Vagina (tissue), 2 donors: ENCODE measurements at regions not wholly inside any gene's neighbourhood (a gene's known extent, or its start where the extent isn't known, plus 50 kb on each side); places are given as distances from the start of the nearest gene placed in this dataset.
A peak's percentile ranks its signal among the peaks of the same experiment; 100 is the strongest.

Experiments
- DNase-seq, 2 donors: peaks; one replicate each; pipeline ENCODE4 v3.0.0-alpha.2; 2017; ENCODE audit errors: extremely low spot score in 2 of 2
- H3K27ac ChIP-seq: fragments of 200-600 bp; sonication (generic); one replicate; pipeline ENCODE4 v1.5.1; 2019
- H3K27me3 ChIP-seq: fragments of 200-600 bp; sonication (generic); one replicate; pipeline ENCODE4 v1.5.1; 2019
- H3K36me3 ChIP-seq, 2 donors: fragments of 200-600 bp; sonication (generic); one replicate each; pipeline ENCODE4 v1.5.1; 2017 to 2019
- H3K4me1 ChIP-seq: fragments of 200-600 bp; sonication (generic); one replicate; pipeline ENCODE4 v1.5.1; 2019
- H3K4me3 ChIP-seq, 2 donors: fragments of 200-600 bp; sonication (generic); 1 replicate in 1 of 2; 2 replicates in 1 of 2; pipeline ENCODE4 v1.5.1; 2016 to 2019
- H3K9me3 ChIP-seq: fragments of 200-600 bp; sonication (generic); one replicate; pipeline ENCODE4 v1.5.1; 2019
- CTCF ChIP-seq, 3 experiments: fragments of 450-650 bp in 2 of 3; fragments of 200-600 bp in 1 of 3; sonication (generic) in 1 of 3; IDR thresholded peaks; one replicate each; pipeline ENCODE4 v1.5.1; 2017 to 2019; ENCODE audit warnings: antibody characterized with exemption in 3 of 3, mild to moderate bottlenecking in 2 of 3, moderate library complexity in 2 of 3
- POLR2A ChIP-seq, 2 donors: fragments of 450-650 bp; IDR thresholded peaks; one replicate each; pipeline ENCODE4 v1.6.1; 2017; ENCODE audit warnings: antibody characterized with exemption in 2 of 2, mild to moderate bottlenecking in 2 of 2, moderate library complexity in 2 of 2
- POLR2AphosphoS5 ChIP-seq, 2 donors: sonication (generic); formaldehyde crosslinking; IDR thresholded peaks; one replicate each; pipeline ENCODE4 v1.9.0; 2017; ENCODE audit warnings: antibody characterized with exemption in 2 of 2, mild to moderate bottlenecking in 2 of 2, low read depth in 1 of 2; ENCODE audit not compliant: insufficient read depth in 1 of 2
- intact Hi-C: fragments of 100-400 bp; cut with DNase I; formaldehyde crosslinking; loops from one replicate; pipeline ENCODE4 v1.15.1; 2023

GRCh38 chr21:38952890-38953289 is 147.2 kb downstream of the ETS2 start:
- H3K27me3 ChIP-seq: no peaks in the 10 kb centered on the region
- H3K9me3 ChIP-seq: no peaks in the 10 kb centered on the region
- no peak for DNase-seq
- no peak overlapping the region for H3K27ac ChIP-seq
- TF ChIP-seq CTCF (IDR thresholded peaks at IDR 0.05) (no peak), POLR2A (IDR thresholded peaks at IDR 0.05) (no peak), POLR2AphosphoS5 (IDR thresholded peaks at IDR 0.05; ENCODE audit: insufficient read depth in 1 of 2, low read depth in 1 of 2) (no peak)
- intact Hi-C loops: no loop called here
- peaks cover 27% of the 10 kb centered on the region for H3K4me1 ChIP-seq
- no peak overlapping the region for H3K4me3 ChIP-seq
- no peaks in the 10 kb centered on the region for H3K36me3 ChIP-seq

GRCh38 chr21:38951095-38951730 is 145.5 kb downstream of the ETS2 start:
- TF ChIP-seq POLR2AphosphoS5 (IDR thresholded peaks at IDR 0.05; ENCODE audit: insufficient read depth in 1 of 2, low read depth in 1 of 2) (no peak), CTCF (IDR thresholded peaks at IDR 0.05) (no peak), POLR2A (IDR thresholded peaks at IDR 0.05) (no peak)
- no peak for DNase-seq
- no peaks in the 10 kb centered on the region for H3K27me3 ChIP-seq

GRCh38 chr21:38950435-38951094 is 144.8 kb downstream of the ETS2 start:
- Histone ChIP-seq H3K4me1 (peaks cover 25% of the 10 kb centered on the region), H3K36me3 (no peaks in the 10 kb centered on the region), H3K27me3 (no peaks in the 10 kb centered on the region), H3K4me3 (no peak overlapping the region), H3K27ac (peak overlapping the region; percentile 25), H3K9me3 (no peaks in the 10 kb centered on the region)
- intact Hi-C loops: no loop called here
- TF ChIP-seq POLR2A (IDR thresholded peaks at IDR 0.05) (no peak), CTCF (IDR thresholded peaks at IDR 0.05) (no peak), POLR2AphosphoS5 (IDR thresholded peaks at IDR 0.05; ENCODE audit: insufficient read depth in 1 of 2, low read depth in 1 of 2) (peak; percentile 21 to 95)
- DNase-seq: no peak

More at GRCh38 chr21:38951095-38951730, 145.5 kb downstream of the ETS2 start:
- Histone ChIP-seq H3K36me3 (no peaks in the 10 kb centered on the region), H3K4me1 (peaks cover 25% of the 10 kb centered on the region), H3K9me3 (no peaks in the 10 kb centered on the region), H3K27ac (peak overlapping the region; percentile 15), H3K4me3 (no peak overlapping the region)
- intact Hi-C loops: no loop called here

- TF ChIP-seq POLR2A (IDR thresholded peaks at IDR 0.05): no peak
- no peak for TF ChIP-seq CTCF (IDR thresholded peaks at IDR 0.05)
Measured at GRCh38 chr21:38949070-38949380, 143.3 kb downstream of the ETS2 start.

GRCh38 chr21:38948377-38949069 is 142.8 kb downstream of the ETS2 start:
- no peak for DNase-seq
- Histone ChIP-seq H3K4me1 (peaks cover 25% of the 10 kb centered on the region), H3K4me3 (no peak overlapping the region), H3K9me3 (no peaks in the 10 kb centered on the region), H3K27ac (no peak overlapping the region), H3K36me3 (no peaks in the 10 kb centered on the region), H3K27me3 (no peaks in the 10 kb centered on the region)
- TF ChIP-seq POLR2AphosphoS5 (IDR thresholded peaks at IDR 0.05; ENCODE audit: insufficient read depth in 1 of 2, low read depth in 1 of 2): no peak
- TF ChIP-seq POLR2A (IDR thresholded peaks at IDR 0.05): no peak
- TF ChIP-seq CTCF (IDR thresholded peaks at IDR 0.05): no peak
- intact Hi-C loops: no loop called here

More at GRCh38 chr21:38949070-38949380, 143.3 kb downstream of the ETS2 start:
- Histone ChIP-seq H3K36me3 (no peaks in the 10 kb centered on the region), H3K9me3 (no peaks in the 10 kb centered on the region), H3K27me3 (no peaks in the 10 kb centered on the region), H3K4me3 (no peak overlapping the region), H3K4me1 (peaks cover 25% of the 10 kb centered on the region), H3K27ac (no peak overlapping the region)
- intact Hi-C loops: no loop called here
- no peak for DNase-seq
